Natural killer cell (primary cell): ENCODE measurements at regions not wholly inside any gene's neighbourhood (a gene's known extent, or its start where the extent isn't known, plus 50 kb on each side); places are given as distances from the start of the nearest gene placed in this dataset.

Source experiments
- ATAC-seq, 3 donors: fragments of 150-1000 bp in 2 of 3; fragments of 200-7000 bp in 1 of 3; cut with Tn5 transposase; 1 replicate in 1 of 3; 2 replicates in 2 of 3; pipeline ENCODE4 v1.10.0; 2021; ENCODE audit warnings: mild to moderate bottlenecking in 2 of 3, moderate library complexity in 2 of 3
- DNase-seq, 2 donors: peaks; one replicate each; pipeline versions ENCODE4 v3.0.0 to v3.0.0-alpha.2; 2013 to 2021; ENCODE audit warnings: mixed read lengths in 1 of 2
- H3K27ac ChIP-seq: one replicate; pipeline ENCODE4 v1.5.1; 2013; ENCODE audit warnings: mild to moderate bottlenecking, low read length
- H3K27me3 ChIP-seq: one replicate; pipeline ENCODE4 v1.6.1; 2013; ENCODE audit warnings: low read length; ENCODE audit not compliant: control insufficient read depth, insufficient read depth
- H3K36me3 ChIP-seq: one replicate; pipeline ENCODE4 v1.6.1; 2013; ENCODE audit warnings: low read length; ENCODE audit not compliant: control insufficient read depth, insufficient read depth
- H3K4me1 ChIP-seq: one replicate; pipeline ENCODE4 v1.6.1; 2013; ENCODE audit warnings: low read length; ENCODE audit not compliant: control insufficient read depth, insufficient read depth
- H3K4me3 ChIP-seq: one replicate; pipeline ENCODE4 v1.5.1; 2013; ENCODE audit warnings: low read length
- H3K9me3 ChIP-seq: one replicate; pipeline ENCODE4 v1.6.1; 2013; ENCODE audit warnings: low read length; ENCODE audit not compliant: control insufficient read depth, insufficient read depth
- H3K27ac Mint-ChIP-seq, 2 donors: one replicate each; pipeline ENCODE4 v1.8.0; 2022; ENCODE audit warnings: mild to moderate bottlenecking in 2 of 2, mixed read lengths in 2 of 2, moderate library complexity in 1 of 2
- H3K27me3 Mint-ChIP-seq, 2 donors: one replicate each; pipeline ENCODE4 v1.8.0; 2022; ENCODE audit warnings: low read depth in 2 of 2, mixed read lengths in 2 of 2
- H3K36me3 Mint-ChIP-seq: one replicate; pipeline ENCODE4 v1.8.0; 2022; ENCODE audit warnings: mixed read lengths
- H3K4me1 Mint-ChIP-seq, 2 donors: one replicate each; pipeline ENCODE4 v1.8.0; 2022; ENCODE audit warnings: mixed read lengths in 2 of 2
- H3K4me3 Mint-ChIP-seq: one replicate; pipeline ENCODE4 v1.8.0; 2022; ENCODE audit warnings: mild to moderate bottlenecking, moderate library complexity, mixed read lengths
- H3K9me3 Mint-ChIP-seq, 2 donors: one replicate each; pipeline ENCODE4 v1.8.0; 2022; ENCODE audit warnings: mixed read lengths in 2 of 2
- WGBS: methylation state at CpG from one replicate; pipeline ENCODE4 v1.1.7; 2013; ENCODE audit warnings: missing lambda C conversion rate; ENCODE audit not compliant: insufficient coverage; 5-methylcytosine and 5-hydroxymethylcytosine counted together
- intact Hi-C: fragments of 100-400 bp; cut with micrococcal nuclease; formaldehyde crosslinking; loops from one replicate; pipeline ENCODE4 v1.14.2; 2022
- TF ChIP-seq, protein P1 (sequence below): fragments of 200-600 bp; IDR thresholded peaks from one replicate; pipeline ENCODE4 v1.8.0; 2022; ENCODE audit warnings: antibody characterized with exemption

DNA sequence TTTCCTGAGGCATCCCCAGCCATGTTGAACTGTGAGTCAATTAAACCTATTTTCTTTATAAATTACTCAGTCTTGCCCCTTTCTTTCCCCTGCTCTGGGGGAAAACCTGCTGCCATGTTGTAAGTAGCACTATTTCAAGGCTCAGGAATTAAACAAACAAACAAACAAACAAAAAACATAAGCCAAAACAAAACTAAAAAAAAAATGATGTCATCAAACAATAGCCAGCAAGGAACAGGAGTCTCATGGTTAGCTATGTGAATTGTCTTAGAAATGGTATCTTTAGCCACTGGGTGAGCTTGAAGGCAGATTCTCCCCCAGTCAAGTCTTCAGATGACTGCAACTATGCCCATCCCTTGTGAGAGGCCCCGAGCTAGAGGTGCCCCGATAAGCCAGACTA is 823.4 kb upstream of the ZEB2 start:
- Mint-ChIP-seq H3K36me3 (no peaks in the 10 kb centered on the region), H3K4me1 (no peaks in the 10 kb centered on the region), H3K27ac (no peak overlapping the region), H3K27me3 (peaks cover 0 to 8% of the 10 kb centered on the region in 2 donors), H3K4me3 (no peak overlapping the region), H3K9me3 (peaks cover 0 to 3% of the 10 kb centered on the region in 2 donors)
- intact Hi-C loops = no loop called here
- Histone ChIP-seq H3K27me3 (no peaks in the 10 kb centered on the region), H3K36me3 (no peaks in the 10 kb centered on the region), H3K4me3 (no peak overlapping the region), H3K9me3 (no peaks in the 10 kb centered on the region), H3K4me1 (no peaks in the 10 kb centered on the region), H3K27ac (no peak overlapping the region)
- ATAC-seq (no peak), DNase-seq (no peak)
- WGBS = 100% methylated on average over 2 of the region's 2 CpGs
- TF ChIP-seq, protein P1, sequence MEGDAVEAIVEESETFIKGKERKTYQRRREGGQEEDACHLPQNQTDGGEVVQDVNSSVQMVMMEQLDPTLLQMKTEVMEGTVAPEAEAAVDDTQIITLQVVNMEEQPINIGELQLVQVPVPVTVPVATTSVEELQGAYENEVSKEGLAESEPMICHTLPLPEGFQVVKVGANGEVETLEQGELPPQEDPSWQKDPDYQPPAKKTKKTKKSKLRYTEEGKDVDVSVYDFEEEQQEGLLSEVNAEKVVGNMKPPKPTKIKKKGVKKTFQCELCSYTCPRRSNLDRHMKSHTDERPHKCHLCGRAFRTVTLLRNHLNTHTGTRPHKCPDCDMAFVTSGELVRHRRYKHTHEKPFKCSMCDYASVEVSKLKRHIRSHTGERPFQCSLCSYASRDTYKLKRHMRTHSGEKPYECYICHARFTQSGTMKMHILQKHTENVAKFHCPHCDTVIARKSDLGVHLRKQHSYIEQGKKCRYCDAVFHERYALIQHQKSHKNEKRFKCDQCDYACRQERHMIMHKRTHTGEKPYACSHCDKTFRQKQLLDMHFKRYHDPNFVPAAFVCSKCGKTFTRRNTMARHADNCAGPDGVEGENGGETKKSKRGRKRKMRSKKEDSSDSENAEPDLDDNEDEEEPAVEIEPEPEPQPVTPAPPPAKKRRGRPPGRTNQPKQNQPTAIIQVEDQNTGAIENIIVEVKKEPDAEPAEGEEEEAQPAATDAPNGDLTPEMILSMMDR = no peak

DNA sequence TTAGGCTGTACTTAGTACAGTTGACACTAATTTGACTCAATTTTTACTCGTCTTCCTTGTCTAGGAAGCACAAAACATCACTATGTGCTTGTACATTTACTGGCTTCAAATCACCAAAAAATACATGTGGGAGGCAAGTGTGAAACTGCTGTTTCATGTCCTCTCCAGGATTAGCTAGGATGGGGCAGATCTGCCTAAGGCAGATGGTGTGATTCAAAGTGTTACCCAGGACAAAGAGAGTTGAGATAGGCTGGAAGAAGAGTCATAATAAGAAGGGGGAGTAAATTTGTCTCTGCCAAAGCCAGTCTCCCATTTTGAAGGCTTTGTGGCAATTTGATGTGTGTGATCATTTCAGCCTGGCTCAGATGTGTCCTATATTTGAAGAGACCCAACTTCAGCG is 821.6 kb upstream of the ZEB2 start:
- H3K27me3 Mint-ChIP-seq = peaks cover 0 to 8% of the 10 kb centered on the region in 2 donors
- Histone ChIP-seq H3K27me3 (no peaks in the 10 kb centered on the region), H3K27ac (no peak overlapping the region), H3K9me3 (no peaks in the 10 kb centered on the region), H3K4me3 (no peak overlapping the region), H3K4me1 (no peaks in the 10 kb centered on the region), H3K36me3 (no peaks in the 10 kb centered on the region)
- intact Hi-C loops = no loop called here
- no peak overlapping the region for H3K27ac Mint-ChIP-seq
- H3K9me3 Mint-ChIP-seq = peaks cover 0 to 3% of the 10 kb centered on the region in 2 donors
- no peaks in the 10 kb centered on the region for H3K4me1 Mint-ChIP-seq
- no peak for DNase-seq
- TF ChIP-seq, protein P1 = no peak
- no peak overlapping the region for H3K4me3 Mint-ChIP-seq
- no peaks in the 10 kb centered on the region for H3K36me3 Mint-ChIP-seq
- 87% methylated on average over 2 of the region's 2 CpGs for WGBS
- ATAC-seq = no peak

DNA sequence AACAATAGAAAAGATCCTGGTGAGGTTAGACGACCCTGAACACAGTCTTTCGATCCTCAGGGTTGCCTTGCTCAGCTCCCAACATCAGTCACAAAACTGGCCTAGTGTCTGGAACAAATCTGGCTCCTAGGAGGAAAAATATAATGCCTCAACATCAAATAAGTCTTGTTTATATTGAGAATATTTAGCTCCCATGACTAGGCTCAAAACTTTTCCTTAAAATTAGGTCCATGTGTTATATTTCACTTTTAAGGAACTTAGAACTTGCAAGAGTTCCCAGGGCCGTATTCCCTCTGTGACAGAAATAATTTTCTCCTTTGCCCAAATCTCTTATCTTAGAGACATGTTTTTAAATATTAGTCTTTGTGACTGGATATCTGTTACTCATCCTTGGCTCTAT is 819.7 kb upstream of the ZEB2 start:
- no peaks in the 10 kb centered on the region for H3K36me3 ChIP-seq
- WGBS = 92% methylated on average over 2 of the region's 3 CpGs
- no peak for ATAC-seq
- intact Hi-C loops = no loop called here
- no peak overlapping the region for H3K27ac Mint-ChIP-seq
- no peak overlapping the region for H3K27ac ChIP-seq
- H3K9me3 Mint-ChIP-seq = peaks cover 0 to 3% of the 10 kb centered on the region in 2 donors
- peaks cover 0 to 8% of the 10 kb centered on the region in 2 donors for H3K27me3 Mint-ChIP-seq
- no peaks in the 10 kb centered on the region for H3K4me1 Mint-ChIP-seq
- TF ChIP-seq, protein P1 = no peak
- H3K27me3 ChIP-seq = no peaks in the 10 kb centered on the region
- H3K4me3 Mint-ChIP-seq = no peak overlapping the region
- no peak for DNase-seq
- H3K9me3 ChIP-seq = no peaks in the 10 kb centered on the region
- H3K36me3 Mint-ChIP-seq = no peaks in the 10 kb centered on the region
- H3K4me3 ChIP-seq = no peak overlapping the region
- no peaks in the 10 kb centered on the region for H3K4me1 ChIP-seq

DNA sequence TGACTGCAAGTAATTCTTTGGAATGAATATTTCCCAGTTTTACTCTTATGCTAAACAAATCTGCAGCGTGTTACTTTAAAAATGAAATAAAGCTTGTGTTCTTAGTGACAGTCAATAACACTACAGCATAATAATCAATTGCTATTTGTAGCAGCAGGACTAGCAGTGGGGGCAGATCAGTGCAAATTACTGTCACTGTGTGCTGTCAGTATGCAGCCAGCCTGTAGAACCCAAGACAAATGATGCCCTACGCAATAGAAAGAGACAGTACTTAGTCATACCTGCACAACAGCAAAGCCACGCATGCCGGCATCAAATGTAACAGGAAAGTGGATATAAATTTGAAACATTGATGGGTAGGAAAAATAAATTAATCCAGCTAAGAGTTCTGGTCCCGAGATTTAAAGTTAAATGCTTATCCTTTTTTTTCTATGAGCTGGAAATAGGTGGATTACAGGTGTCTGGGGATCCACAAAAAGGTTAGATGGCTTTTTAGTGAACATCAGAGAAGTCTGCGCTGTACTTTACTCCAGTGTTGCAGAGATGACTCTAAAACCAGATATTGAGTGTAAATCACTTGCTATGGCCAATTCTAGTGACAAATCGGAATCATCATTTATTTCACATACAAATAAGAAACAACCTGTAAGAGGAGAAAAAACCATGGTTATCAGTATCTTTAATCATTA is 812.4 kb upstream of the ZEB2 start:
- WGBS = 91% methylated on average over 5 of the region's 7 CpGs
- H3K4me1 Mint-ChIP-seq = no peaks in the 10 kb centered on the region
- H3K9me3 Mint-ChIP-seq = no peaks in the 10 kb centered on the region

More for the DNA sequence above, 812.4 kb upstream of the ZEB2 start:
- H3K4me3 ChIP-seq = no peak overlapping the region
- no peak for ATAC-seq
- no peak for DNase-seq
- no peaks in the 10 kb centered on the region for H3K4me1 ChIP-seq
- Mint-ChIP-seq H3K36me3 (no peaks in the 10 kb centered on the region), H3K27ac (no peak overlapping the region), H3K27me3 (peaks cover 7 to 14% of the 10 kb centered on the region in 2 donors), H3K4me3 (no peak overlapping the region)
- TF ChIP-seq, protein P1 = no peak
- H3K27me3 ChIP-seq = no peaks in the 10 kb centered on the region
- no peaks in the 10 kb centered on the region for H3K36me3 ChIP-seq
- intact Hi-C loops = no loop called here
- no peak overlapping the region for H3K27ac ChIP-seq
- H3K9me3 ChIP-seq = no peaks in the 10 kb centered on the region
